ENCODE measurements at regions not wholly inside any gene's neighbourhood (a gene's known extent, or its start where the extent isn't known, plus 50 kb on each side); places are given as distances from the start of the nearest gene placed in this dataset.

- DNase-seq (ENCODE audit: low read depth in 1 of 2, low spot score in 1 of 2), result no peak
Measured at GRCh38 chr4:137468836-137469235, 63.5 kb downstream of the PCDH18 start.

GRCh38 chr4:137467537-137467936 lies 64.8 kb downstream of the PCDH18 start:
- DNase-seq (ENCODE audit: low read depth in 1 of 2, low spot score in 1 of 2), result no peak

- DNase-seq (ENCODE audit: low read depth in 1 of 2, low spot score in 1 of 2), result no peak
Measured at GRCh38 chr4:137463377-137464003, 68.8 kb downstream of the PCDH18 start.

- DNase-seq (ENCODE audit: low read depth in 1 of 2, low spot score in 1 of 2), result no peak
Measured at GRCh38 chr4:137455647-137456321, 76.5 kb downstream of the PCDH18 start.

- no peak for DNase-seq (ENCODE audit: low read depth in 1 of 2, low spot score in 1 of 2)
Measured at GRCh38 chr4:137454767-137455166, 77.5 kb downstream of the PCDH18 start.

GRCh38 chr4:137452799-137453198 lies 79.5 kb downstream of the PCDH18 start:
- no peak for DNase-seq (ENCODE audit: low read depth in 1 of 2, low spot score in 1 of 2)

GRCh38 chr4:137451172-137451825 lies 81.0 kb downstream of the PCDH18 start:
- no peak for DNase-seq (ENCODE audit: low read depth in 1 of 2, low spot score in 1 of 2)

GRCh38 chr4:137448402-137448801 lies 83.9 kb downstream of the PCDH18 start:
- DNase-seq (ENCODE audit: low read depth in 1 of 2, low spot score in 1 of 2), result no peak

GRCh38 chr4:137446071-137446470 lies 86.2 kb downstream of the PCDH18 start:
- no peak for DNase-seq (ENCODE audit: low read depth in 1 of 2, low spot score in 1 of 2)

- DNase-seq (ENCODE audit: low read depth in 1 of 2, low spot score in 1 of 2), result no peak
Measured at GRCh38 chr4:137443031-137443800, 89.1 kb downstream of the PCDH18 start.

- DNase-seq (ENCODE audit: low read depth in 1 of 2, low spot score in 1 of 2), result no peak
Measured at GRCh38 chr4:137432446-137433311, 99.6 kb downstream of the PCDH18 start.

- no peak for DNase-seq (ENCODE audit: low read depth in 1 of 2, low spot score in 1 of 2)
Measured at GRCh38 chr4:137430171-137430570, 102.1 kb downstream of the PCDH18 start.

GRCh38 chr4:137427411-137427810 lies 104.9 kb downstream of the PCDH18 start:
- DNase-seq (ENCODE audit: low read depth in 1 of 2, low spot score in 1 of 2), result no peak

GRCh38 chr4:137425281-137425680 lies 107.0 kb downstream of the PCDH18 start:
- no peak for DNase-seq (ENCODE audit: low read depth in 1 of 2, low spot score in 1 of 2)

- no peak for DNase-seq (ENCODE audit: low read depth in 1 of 2, low spot score in 1 of 2)
Measured at GRCh38 chr4:137422666-137423065, 109.6 kb downstream of the PCDH18 start.

- DNase-seq (ENCODE audit: low read depth in 1 of 2, low spot score in 1 of 2), result no peak
Measured at GRCh38 chr4:137421796-137422195, 110.5 kb downstream of the PCDH18 start.

GRCh38 chr4:137420901-137421396 lies 111.3 kb downstream of the PCDH18 start:
- DNase-seq (ENCODE audit: low read depth in 1 of 2, low spot score in 1 of 2), result no peak

- DNase-seq (ENCODE audit: low read depth in 1 of 2, low spot score in 1 of 2), result no peak
Measured at GRCh38 chr4:137417676-137418075, 114.6 kb downstream of the PCDH18 start.

GRCh38 chr4:137414802-137415201 lies 117.5 kb downstream of the PCDH18 start:
- DNase-seq (ENCODE audit: low read depth in 1 of 2, low spot score in 1 of 2), result no peak

- DNase-seq (ENCODE audit: low read depth in 1 of 2, low spot score in 1 of 2), result no peak
Measured at GRCh38 chr4:137408527-137409177, 123.6 kb downstream of the PCDH18 start.

Data from activated CD4-positive, alpha-beta T cell treated with anti-CD3 and anti-CD28 coated beads, Interleukin-2, amount 50 U/mL, for 24 hours (primary cell).